Uterus (tissue), 3 donors: ENCODE measurements at regions not wholly inside any gene's neighbourhood (a gene's known extent, or its start where the extent isn't known, plus 50 kb on each side); places are given as distances from the start of the nearest gene placed in this dataset.

Experiments used
- DNase-seq, 2 donors: peaks; one replicate each; pipeline ENCODE4 v3.0.0-alpha.2; 2019 to 2020
- H3K27ac ChIP-seq, 2 donors: fragments of 200-600 bp; sonication (generic); 1 replicate in 1 of 2; 2 replicates in 1 of 2; pipeline ENCODE4 v1.5.1; 2016 to 2018
- H3K27me3 ChIP-seq, 2 donors: fragments of 200-600 bp; sonication (generic); one replicate each; pipeline ENCODE4 v1.5.1; 2018 to 2019; ENCODE audit warnings: control low read depth in 1 of 2
- H3K36me3 ChIP-seq, 2 donors: fragments of 200-600 bp; sonication (generic); one replicate each; pipeline ENCODE4 v1.5.1; 2019; ENCODE audit warnings: control low read depth in 1 of 2
- H3K4me1 ChIP-seq, 2 donors: fragments of 200-600 bp; sonication (generic); one replicate each; pipeline ENCODE4 v1.5.1; 2018 to 2019; ENCODE audit warnings: control low read depth in 1 of 2
- H3K4me3 ChIP-seq, 2 donors: fragments of 200-600 bp; sonication (generic); 1 replicate in 1 of 2; 2 replicates in 1 of 2; pipeline ENCODE4 v1.5.1; 2018 to 2019; ENCODE audit warnings: mild to moderate bottlenecking in 1 of 2
- H3K9me3 ChIP-seq, 2 donors: fragments of 200-600 bp; sonication (generic); one replicate each; pipeline ENCODE4 v1.5.1; 2019; ENCODE audit warnings: control low read depth in 1 of 2
- CTCF ChIP-seq, 4 experiments: fragments of 200-600 bp in 2 of 4; fragments of 450-650 bp in 2 of 4; sonication (generic) in 2 of 4; IDR thresholded peaks; one replicate each; pipeline ENCODE4 v1.5.1; 2016 to 2019; ENCODE audit warnings: antibody characterized with exemption in 4 of 4, mild to moderate bottlenecking in 2 of 4, moderate library complexity in 1 of 4
- POLR2A ChIP-seq, 2 donors: fragments of 450-650 bp; IDR thresholded peaks; one replicate each; pipeline ENCODE4 v1.6.1; 2016; ENCODE audit warnings: antibody characterized with exemption in 2 of 2, mild to moderate bottlenecking in 1 of 2, moderate library complexity in 1 of 2
- intact Hi-C: fragments of 100-400 bp; cut with DNase I; formaldehyde crosslinking; loops from one replicate; pipeline ENCODE4 v1.15.1; 2023; ENCODE audit warnings: low total_unique reads
- donor health status: DM: yes; HTN: yes; CAD: no.

DNA sequence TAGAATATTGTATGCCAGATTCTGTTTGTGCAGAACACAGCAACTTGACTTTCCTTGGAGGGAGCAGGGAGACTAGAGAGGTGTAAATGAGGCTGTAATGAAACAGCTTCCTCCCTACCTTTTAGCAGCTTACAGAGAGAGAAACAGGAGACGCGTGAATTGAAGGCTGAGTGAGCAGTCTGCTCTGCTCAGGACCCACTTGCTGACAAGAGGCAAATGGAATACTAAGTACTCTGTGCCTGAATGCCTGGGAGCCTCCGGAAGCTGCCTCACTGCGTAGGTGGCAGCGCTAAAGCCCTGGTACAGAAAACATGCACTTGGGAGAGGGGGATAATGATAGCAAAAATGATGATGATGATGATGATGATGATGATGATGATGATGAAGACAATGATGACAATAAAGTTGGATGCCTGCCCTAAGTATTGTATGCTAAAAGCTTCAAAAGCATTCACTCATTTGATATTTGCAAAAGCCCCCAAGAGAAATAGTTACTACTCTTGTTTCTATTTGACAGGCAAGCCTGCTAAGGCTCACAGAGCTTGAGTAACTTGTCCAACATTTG, 548.9 kb downstream of the NTRK3 start:
- H3K27ac ChIP-seq: no peak overlapping the region
- H3K27me3 ChIP-seq: no peaks in the 10 kb centered on the region
- H3K4me3 ChIP-seq: no peak overlapping the region
- H3K9me3 ChIP-seq: no peaks in the 10 kb centered on the region
- DNase-seq: no peak
- intact Hi-C loops: no loop called here
- TF ChIP-seq POLR2A (IDR thresholded peaks at IDR 0.05) (no peak), CTCF (IDR thresholded peaks at IDR 0.05) (no peak)
- peaks cover 0 to 9% of the 10 kb centered on the region in 2 donors for H3K4me1 ChIP-seq
- no peaks in the 10 kb centered on the region for H3K36me3 ChIP-seq

DNA sequence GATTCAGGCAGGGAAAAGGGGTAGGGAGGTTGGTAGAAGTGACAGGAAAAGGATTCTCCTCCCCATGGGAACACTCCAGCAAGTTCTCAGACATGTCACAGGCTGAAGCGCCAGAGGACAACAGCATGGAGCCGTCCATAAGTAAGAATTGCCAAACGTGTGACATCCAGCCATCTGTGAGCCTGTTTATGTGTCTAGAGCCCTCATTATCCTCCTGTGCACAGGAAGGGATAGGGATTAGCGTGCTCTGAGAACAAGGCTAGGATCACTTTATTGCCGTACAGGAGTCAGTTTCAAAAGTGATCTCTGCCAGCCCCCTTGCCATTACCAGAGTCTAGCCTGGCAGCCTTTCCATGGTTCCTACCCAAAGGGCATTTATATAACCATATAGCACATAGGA, 549.5 kb downstream of the NTRK3 start:
- Histone ChIP-seq H3K4me3 (no peak overlapping the region), H3K4me1 (peaks cover 0 to 6% of the 10 kb centered on the region in 2 donors), H3K27me3 (no peaks in the 10 kb centered on the region), H3K36me3 (no peaks in the 10 kb centered on the region), H3K9me3 (no peaks in the 10 kb centered on the region), H3K27ac (no peak overlapping the region)
- TF ChIP-seq CTCF (IDR thresholded peaks at IDR 0.05) (no peak), POLR2A (IDR thresholded peaks at IDR 0.05) (no peak)
- DNase-seq: no peak
- intact Hi-C loops: no loop called here

DNA sequence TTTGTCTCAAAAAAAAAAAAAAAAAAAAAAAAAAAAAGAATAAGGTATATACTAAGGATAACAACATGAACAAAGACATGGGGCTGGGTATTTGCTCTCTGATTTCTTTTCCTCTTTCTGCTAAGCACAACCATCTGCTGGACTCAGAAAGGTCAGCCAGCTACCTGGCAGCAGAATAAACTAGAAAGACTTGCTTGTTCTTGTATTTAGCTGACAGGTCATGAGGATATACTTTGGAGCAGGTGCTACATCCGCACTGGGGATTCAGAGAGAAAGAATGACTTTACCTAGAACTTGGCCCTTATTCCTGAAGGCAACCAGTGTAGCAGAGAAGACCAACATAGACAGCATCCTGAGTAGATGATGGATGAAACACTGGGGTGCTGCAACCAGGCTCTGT, 550.5 kb downstream of the NTRK3 start:
- intact Hi-C loops: no loop called here
- Histone ChIP-seq H3K36me3 (no peaks in the 10 kb centered on the region), H3K4me1 (no peaks in the 10 kb centered on the region), H3K9me3 (no peaks in the 10 kb centered on the region), H3K27ac (no peak overlapping the region), H3K4me3 (no peak overlapping the region), H3K27me3 (no peaks in the 10 kb centered on the region)
- TF ChIP-seq CTCF (IDR thresholded peaks at IDR 0.05) (no peak), POLR2A (IDR thresholded peaks at IDR 0.05) (no peak)
- DNase-seq: no peak

- DNase-seq: no peak
- H3K4me3 ChIP-seq: no peak overlapping the region
- TF ChIP-seq POLR2A (IDR thresholded peaks at IDR 0.05) (no peak), CTCF (IDR thresholded peaks at IDR 0.05) (no peak)
- intact Hi-C loops: no loop called here
- H3K9me3 ChIP-seq: no peaks in the 10 kb centered on the region
- no peaks in the 10 kb centered on the region for H3K4me1 ChIP-seq
- H3K27me3 ChIP-seq: no peaks in the 10 kb centered on the region
- H3K27ac ChIP-seq: no peak overlapping the region
- no peaks in the 10 kb centered on the region for H3K36me3 ChIP-seq
These were observed 552.3 kb downstream of the NTRK3 start for GRCh38 chr15:87704276-87704675.

DNA sequence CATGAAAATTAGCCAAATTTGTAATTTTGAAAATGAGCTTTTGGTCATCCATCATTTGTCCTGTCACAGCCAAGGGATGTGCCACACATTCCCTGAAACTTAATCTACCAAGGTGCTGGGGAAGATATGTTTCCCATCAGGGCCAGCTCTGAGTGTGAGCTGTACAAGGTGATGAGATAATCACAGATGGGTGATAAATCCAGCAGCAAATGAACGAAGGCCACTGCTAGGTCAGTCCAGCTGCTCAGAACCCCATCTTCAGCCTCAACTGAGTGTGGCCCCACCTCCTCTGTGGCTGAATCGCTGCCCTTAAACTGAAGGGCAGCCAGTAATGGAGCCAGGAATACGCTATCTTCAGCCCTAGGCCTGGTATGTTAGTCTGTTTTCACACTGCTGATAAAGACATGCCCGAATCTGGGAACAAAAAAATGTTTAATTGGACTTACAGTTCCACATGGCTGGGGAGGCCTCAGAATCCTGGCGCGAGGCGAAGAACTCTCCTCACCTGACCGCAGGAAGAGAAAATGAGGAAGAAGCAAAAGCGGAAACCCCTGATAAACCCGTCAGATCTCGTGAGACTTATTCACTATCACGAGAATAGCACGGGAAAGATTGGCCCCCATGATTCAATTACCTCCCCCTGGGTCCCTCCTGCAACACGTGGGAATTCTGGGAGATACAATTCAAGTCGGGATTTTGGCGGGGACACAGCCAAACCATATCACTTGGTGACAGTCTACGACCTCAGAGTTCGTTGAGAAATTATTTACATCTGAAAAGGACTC, 553.0 kb downstream of the NTRK3 start:
- H3K4me3 ChIP-seq: no peak overlapping the region
- H3K9me3 ChIP-seq: no peaks in the 10 kb centered on the region
- TF ChIP-seq CTCF (IDR thresholded peaks at IDR 0.05): no peak
- no peak for TF ChIP-seq POLR2A (IDR thresholded peaks at IDR 0.05)
- no peaks in the 10 kb centered on the region for H3K4me1 ChIP-seq
- H3K36me3 ChIP-seq: no peaks in the 10 kb centered on the region
- no peak for DNase-seq
- intact Hi-C loops: no loop called here
- no peak overlapping the region for H3K27ac ChIP-seq
- H3K27me3 ChIP-seq: no peaks in the 10 kb centered on the region
